DND-41 (cell line): ENCODE measurements at regions not wholly inside any gene's neighbourhood (a gene's known extent, or its start where the extent isn't known, plus 50 kb on each side); places are given as distances from the start of the nearest gene placed in this dataset.

Experiments
- ATAC-seq: fragments of 200-7000 bp; cut with Tn5 transposase; 3 replicates; pipeline ENCODE4 v1.9.1; 2021; ENCODE audit warnings: low read depth; ENCODE audit not compliant: insufficient read depth
- DNase-seq: peaks from one replicate; pipeline ENCODE4 v3.0.0-alpha.2; 2020
- H2AFZ ChIP-seq: 2 replicates; pipeline ENCODE4 v1.6.0; 2012; ENCODE audit warnings: low read depth, low read length
- H3K27ac ChIP-seq: 2 replicates; pipeline ENCODE4 v1.5.1; 2012; ENCODE audit warnings: low read length, inconsistent platforms
- H3K27me3 ChIP-seq: fragments of 200-600 bp; sonication (generic); 2 replicates; pipeline ENCODE4 v1.6.0; 2012; ENCODE audit warnings: low read length, mild to moderate bottlenecking, inconsistent platforms; ENCODE audit not compliant: insufficient read depth, poor library complexity
- H3K36me3 ChIP-seq: 2 replicates; pipeline ENCODE4 v1.5.1; 2012; ENCODE audit warnings: low read length, inconsistent platforms; ENCODE audit not compliant: insufficient read depth
- H3K4me1 ChIP-seq: 2 replicates; pipeline ENCODE4 v1.5.1; 2012; ENCODE audit warnings: mild to moderate bottlenecking, low read length; ENCODE audit not compliant: insufficient read depth
- H3K4me2 ChIP-seq: 2 replicates; pipeline ENCODE4 v1.6.0; 2012; ENCODE audit warnings: mild to moderate bottlenecking, moderate library complexity, low read length, inconsistent platforms; ENCODE audit not compliant: insufficient read depth
- H3K4me3 ChIP-seq, 2 experiments: fragments of 200-600 bp in 1 of 2; shearing (Covaris generic) in 1 of 2; 2 replicates each; pipeline ENCODE4 v1.5.1; 2012 to 2016; ENCODE audit warnings: inconsistent platforms in 2 of 2, low read length in 2 of 2, mild to moderate bottlenecking in 2 of 2, low read depth in 1 of 2, moderate library complexity in 1 of 2
- H3K79me2 ChIP-seq: 2 replicates; pipeline ENCODE4 v1.6.0; 2012; ENCODE audit warnings: low read length, inconsistent platforms; ENCODE audit not compliant: insufficient read depth
- H3K9ac ChIP-seq: 2 replicates; pipeline ENCODE4 v1.6.0; 2012; ENCODE audit warnings: low read depth, mild to moderate bottlenecking, inconsistent platforms, low read length, moderate library complexity
- H3K9me3 ChIP-seq: 2 replicates; pipeline ENCODE4 v1.5.1; 2012; ENCODE audit warnings: low read length, moderate library complexity, mild to moderate bottlenecking, inconsistent platforms; ENCODE audit not compliant: insufficient read depth, severe bottlenecking
- H4K20me1 ChIP-seq: 2 replicates; pipeline ENCODE4 v1.6.0; 2012; ENCODE audit warnings: low read length; ENCODE audit not compliant: insufficient read depth
- CTCF ChIP-seq: IDR thresholded peaks from 2 replicates; pipeline ENCODE4 v1.5.1; 2012; ENCODE audit warnings: borderline replicate concordance, low read length, moderate library complexity, mild to moderate bottlenecking; ENCODE audit not compliant: poor library complexity, severe bottlenecking; ENCODE audit errors: extremely low read depth
- EZH2 ChIP-seq: IDR thresholded peaks from 3 replicates; pipeline ENCODE4 v1.6.1; 2012; ENCODE audit warnings: borderline replicate concordance, low read depth, mild to moderate bottlenecking, moderate library complexity, low read length, inconsistent platforms; ENCODE audit not compliant: severe bottlenecking

- TF ChIP-seq EZH2 (no peak), CTCF (no peak)
- ATAC-seq: no peak
Measured at GRCh38 chr19:31531326-31531725, 182.1 kb upstream of the TSHZ3 start.

DNA sequence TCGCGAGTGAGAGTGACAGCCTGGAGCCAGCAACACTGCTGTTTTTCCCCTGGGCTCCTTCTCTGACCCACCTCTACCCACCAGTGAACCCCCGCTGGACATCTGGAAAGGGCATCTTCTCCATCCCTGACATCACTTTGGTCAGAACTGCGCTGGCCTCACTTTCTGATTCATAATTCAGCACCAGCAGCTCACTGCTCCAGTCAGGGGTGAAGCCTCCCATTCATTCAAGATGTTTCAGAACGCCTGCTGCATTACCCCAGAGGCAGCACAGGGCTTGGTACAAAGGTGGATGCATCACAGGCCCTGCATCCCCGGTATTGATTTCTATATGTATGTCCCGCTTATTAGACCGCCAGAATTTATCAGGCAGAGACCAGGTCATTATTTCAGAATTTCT, 182.8 kb upstream of the TSHZ3 start:
- H3K9ac ChIP-seq: no peak overlapping the region
- no peaks in the 10 kb centered on the region for H3K79me2 ChIP-seq
- TF ChIP-seq EZH2 (no peak), CTCF (no peak)
- DNase-seq (no peak), ATAC-seq (no peak)
- H2AFZ ChIP-seq: no peak overlapping the region
- no peak overlapping the region for H3K4me2 ChIP-seq
- H3K36me3 ChIP-seq: no peaks in the 10 kb centered on the region
- no peaks in the 10 kb centered on the region for H3K9me3 ChIP-seq
- H3K27me3 ChIP-seq: no peaks in the 10 kb centered on the region
- no peaks in the 10 kb centered on the region for H3K4me1 ChIP-seq
- no peak overlapping the region for H3K4me3 ChIP-seq
- 0 out of 2 replicates have a peak, but pooled peaks cover 2% of the 10 kb centered on the region for H4K20me1 ChIP-seq
- no peak overlapping the region for H3K27ac ChIP-seq

More at GRCh38 chr19:31531326-31531725, 182.1 kb upstream of the TSHZ3 start:
- no peaks in the 10 kb centered on the region for H3K36me3 ChIP-seq
- H3K4me3 ChIP-seq: no peak overlapping the region
- H4K20me1 ChIP-seq: 0 out of 2 replicates have a peak, but pooled peaks cover 2% of the 10 kb centered on the region
- no peak for DNase-seq
- no peaks in the 10 kb centered on the region for H3K79me2 ChIP-seq
- peaks cover 4% of the 10 kb centered on the region for H3K9me3 ChIP-seq
- H3K27ac ChIP-seq: no peak overlapping the region
- H3K27me3 ChIP-seq: no peaks in the 10 kb centered on the region
- no peak overlapping the region for H3K4me2 ChIP-seq
- no peak overlapping the region for H2AFZ ChIP-seq
- no peaks in the 10 kb centered on the region for H3K4me1 ChIP-seq
- no peak overlapping the region for H3K9ac ChIP-seq

DNA sequence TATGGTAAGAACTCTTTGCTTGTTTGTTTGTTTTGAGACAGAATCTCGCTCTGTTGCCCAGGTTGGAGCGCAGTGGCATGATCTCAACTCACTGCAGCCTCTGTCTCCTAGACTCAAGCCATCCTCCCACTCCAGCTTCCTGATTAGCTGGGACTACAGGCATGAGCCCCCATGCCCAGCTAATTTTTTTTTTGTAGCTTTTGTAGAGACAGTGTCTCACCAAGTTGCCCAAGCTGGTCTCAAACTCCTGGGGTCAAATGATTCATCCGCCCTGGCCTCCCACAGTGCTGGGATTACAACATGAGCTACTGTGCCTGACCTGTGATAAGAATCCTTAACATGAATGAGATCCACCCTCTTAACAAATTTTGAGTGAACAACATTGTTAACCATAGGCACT, 183.9 kb upstream of the TSHZ3 start:
- no peaks in the 10 kb centered on the region for H3K4me1 ChIP-seq
- no peak for DNase-seq
- no peak overlapping the region for H2AFZ ChIP-seq
- no peak overlapping the region for H3K4me3 ChIP-seq
- H3K9ac ChIP-seq: no peak overlapping the region
- TF ChIP-seq CTCF (no peak), EZH2 (no peak)
- no peak overlapping the region for H3K27ac ChIP-seq
- H3K79me2 ChIP-seq: no peaks in the 10 kb centered on the region
- H3K27me3 ChIP-seq: no peaks in the 10 kb centered on the region
- H3K36me3 ChIP-seq: no peaks in the 10 kb centered on the region
- H4K20me1 ChIP-seq: 0 out of 2 replicates have a peak, but pooled peaks cover 2% of the 10 kb centered on the region
- H3K4me2 ChIP-seq: no peak overlapping the region
- no peak for ATAC-seq
- no peaks in the 10 kb centered on the region for H3K9me3 ChIP-seq

DNA sequence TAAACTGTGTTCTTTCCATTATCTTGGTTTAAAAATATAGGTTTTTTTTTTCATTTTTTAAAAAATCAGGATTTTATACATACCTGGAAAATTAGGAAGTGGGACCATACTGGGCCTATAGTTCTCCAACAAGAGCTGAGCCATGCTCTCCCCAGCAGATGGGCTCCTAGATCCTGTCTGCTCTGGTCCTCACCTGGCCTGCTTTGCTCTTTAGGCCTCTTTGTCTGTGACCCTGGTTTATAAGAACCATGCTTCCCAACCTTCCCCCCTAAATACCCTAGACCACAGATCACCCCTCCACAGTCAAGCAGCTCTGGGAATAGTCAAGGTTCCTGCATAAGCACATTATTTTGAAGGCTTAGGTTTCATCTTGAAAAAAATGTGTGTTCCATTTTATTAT, 185.0 kb upstream of the TSHZ3 start:
- Histone ChIP-seq H3K9ac (no peak overlapping the region), H3K27ac (no peak overlapping the region), H3K36me3 (no peaks in the 10 kb centered on the region), H3K4me1 (no peaks in the 10 kb centered on the region), H3K27me3 (no peaks in the 10 kb centered on the region), H3K4me3 (no peak overlapping the region), H2AFZ (no peak overlapping the region), H3K79me2 (no peaks in the 10 kb centered on the region), H4K20me1 (0 out of 2 replicates have a peak, but pooled peaks cover 2% of the 10 kb centered on the region), H3K4me2 (no peak overlapping the region), H3K9me3 (no peaks in the 10 kb centered on the region)
- no peak for TF ChIP-seq EZH2
- TF ChIP-seq CTCF: no peak
- DNase-seq: no peak
- no peak for ATAC-seq
